ENCODE measurements at regions not wholly inside any gene's neighbourhood (a gene's known extent, or its start where the extent isn't known, plus 50 kb on each side); places are given as distances from the start of the nearest gene placed in this dataset.

DNA sequence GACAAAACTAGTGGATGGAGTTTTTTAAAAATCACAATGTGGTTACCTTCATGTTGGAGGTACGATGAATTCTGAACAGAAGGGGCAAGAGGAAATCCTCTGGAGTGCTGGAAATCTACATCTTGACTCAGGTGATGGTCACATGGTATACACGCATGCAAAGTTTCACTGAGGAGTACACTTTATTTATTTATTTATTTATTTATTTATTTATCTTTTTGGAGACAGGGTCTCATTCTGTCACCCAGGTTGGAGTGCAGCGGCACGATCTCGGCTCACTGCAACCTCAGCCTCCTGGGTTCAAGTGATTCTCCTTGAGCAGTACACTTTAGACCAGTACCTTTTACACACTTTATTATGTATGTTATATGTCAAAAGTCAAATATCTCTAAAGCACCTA is 645.7 kb upstream of the DIPK2B start:
- TF ChIP-seq POLR2A (IDR thresholded peaks at IDR 0.05) (no peak), EP300 (IDR thresholded peaks at IDR 0.05) (no peak), POLR2AphosphoS5 (IDR thresholded peaks at IDR 0.05) (no peak)
- TF ChIP-seq, protein P1, sequence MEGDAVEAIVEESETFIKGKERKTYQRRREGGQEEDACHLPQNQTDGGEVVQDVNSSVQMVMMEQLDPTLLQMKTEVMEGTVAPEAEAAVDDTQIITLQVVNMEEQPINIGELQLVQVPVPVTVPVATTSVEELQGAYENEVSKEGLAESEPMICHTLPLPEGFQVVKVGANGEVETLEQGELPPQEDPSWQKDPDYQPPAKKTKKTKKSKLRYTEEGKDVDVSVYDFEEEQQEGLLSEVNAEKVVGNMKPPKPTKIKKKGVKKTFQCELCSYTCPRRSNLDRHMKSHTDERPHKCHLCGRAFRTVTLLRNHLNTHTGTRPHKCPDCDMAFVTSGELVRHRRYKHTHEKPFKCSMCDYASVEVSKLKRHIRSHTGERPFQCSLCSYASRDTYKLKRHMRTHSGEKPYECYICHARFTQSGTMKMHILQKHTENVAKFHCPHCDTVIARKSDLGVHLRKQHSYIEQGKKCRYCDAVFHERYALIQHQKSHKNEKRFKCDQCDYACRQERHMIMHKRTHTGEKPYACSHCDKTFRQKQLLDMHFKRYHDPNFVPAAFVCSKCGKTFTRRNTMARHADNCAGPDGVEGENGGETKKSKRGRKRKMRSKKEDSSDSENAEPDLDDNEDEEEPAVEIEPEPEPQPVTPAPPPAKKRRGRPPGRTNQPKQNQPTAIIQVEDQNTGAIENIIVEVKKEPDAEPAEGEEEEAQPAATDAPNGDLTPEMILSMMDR (IDR thresholded peaks at IDR 0.05): no peak
